Esophagus muscularis mucosa (tissue), 4 donors: ENCODE measurements at regions not wholly inside any gene's neighbourhood (a gene's known extent, or its start where the extent isn't known, plus 50 kb on each side); places are given as distances from the start of the nearest gene placed in this dataset.

Source experiments
- DNase-seq: peaks from one replicate; pipeline ENCODE4 v3.0.0-alpha.2; 2017; ENCODE audit errors: extremely low spot score
- H3K27ac ChIP-seq, 4 donors: fragments of 200-600 bp; sonication (generic); replicated peaks in 1 of 4; 1 replicate in 3 of 4; 2 replicates in 1 of 4; pipeline ENCODE4 v1.5.1; 2016 to 2019; ENCODE audit warnings: mild to moderate bottlenecking in 1 of 4
- H3K27me3 ChIP-seq, 4 donors: fragments of 200-600 bp; sonication (generic); one replicate each; pipeline versions ENCODE4 v1.5.1 to v1.6.0; 2016 to 2019
- H3K36me3 ChIP-seq, 4 donors: fragments of 200-600 bp; sonication (generic); one replicate each; pipeline ENCODE4 v1.5.1; 2016 to 2019
- H3K4me1 ChIP-seq, 4 donors: fragments of 200-600 bp; sonication (generic); one replicate each; pipeline ENCODE4 v1.5.1; 2016 to 2019
- H3K4me3 ChIP-seq, 4 donors: fragments of 200-600 bp; sonication (generic); 1 replicate in 2 of 4; 2 replicates in 2 of 4; pipeline ENCODE4 v1.5.1; 2016 to 2019; ENCODE audit warnings: mild to moderate bottlenecking in 4 of 4, moderate library complexity in 1 of 4
- H3K9me3 ChIP-seq, 4 donors: fragments of 200-600 bp; sonication (generic); 1 replicate in 3 of 4; 2 replicates in 1 of 4; pipeline ENCODE4 v1.5.1; 2016 to 2019
- CTCF ChIP-seq, 3 experiments: fragments of 200-600 bp in 2 of 3; fragments of 450-650 bp in 1 of 3; sonication (generic) in 2 of 3; IDR thresholded peaks; one replicate each; pipeline ENCODE4 v1.5.1; 2017 to 2019; ENCODE audit warnings: antibody characterized with exemption in 3 of 3, mild to moderate bottlenecking in 2 of 3, moderate library complexity in 1 of 3
- EP300 ChIP-seq: sonication (generic); formaldehyde crosslinking; IDR thresholded peaks from one replicate; pipeline ENCODE4 v1.6.1; 2017; ENCODE audit warnings: antibody characterized with exemption
- POLR2A ChIP-seq: fragments of 450-650 bp; IDR thresholded peaks from one replicate; pipeline ENCODE4 v1.6.1; 2017; ENCODE audit warnings: antibody characterized with exemption, moderate library complexity, mild to moderate bottlenecking, low read depth
- POLR2AphosphoS5 ChIP-seq, 2 donors: sonication (generic); formaldehyde crosslinking; IDR thresholded peaks; one replicate each; pipeline ENCODE4 v1.6.1; 2017; ENCODE audit warnings: antibody characterized with exemption in 2 of 2
- WGBS: methylation state at CpG from one replicate; pipeline ENCODE4 v1.1.5; 2018; 5-methylcytosine and 5-hydroxymethylcytosine counted together
- intact Hi-C: fragments of 100-400 bp; cut with DNase I; formaldehyde crosslinking; loops from one replicate; pipeline ENCODE4 v1.15.1; 2023

GRCh38 chr9:20087481-20087880 is 298.6 kb upstream of the SLC24A2 start:
- intact Hi-C loops: no loop called here
- H3K27ac ChIP-seq: no peak overlapping the region
- no peaks in the 10 kb centered on the region for H3K36me3 ChIP-seq
- no peak for DNase-seq
- WGBS: 91% methylated on average over 1 of the region's 1 CpG
- no peaks in the 10 kb centered on the region for H3K4me1 ChIP-seq
- H3K4me3 ChIP-seq: no peak overlapping the region
- no peaks in the 10 kb centered on the region for H3K27me3 ChIP-seq
- no peak for TF ChIP-seq POLR2AphosphoS5 (IDR thresholded peaks at IDR 0.05)
- no peak for TF ChIP-seq EP300
- no peak for TF ChIP-seq POLR2A
- TF ChIP-seq CTCF (IDR thresholded peaks at IDR 0.05): no peak
- H3K9me3 ChIP-seq: peaks cover 0 to 6% (median 0%) of the 10 kb centered on the region in 4 donors

- H3K27ac ChIP-seq: no peak overlapping the region
- no peak for DNase-seq
- no peaks in the 10 kb centered on the region for H3K36me3 ChIP-seq
- no peaks in the 10 kb centered on the region for H3K4me1 ChIP-seq
- 97% methylated on average over 1 of the region's 1 CpG for WGBS
- TF ChIP-seq POLR2AphosphoS5 (IDR thresholded peaks at IDR 0.05) (no peak), POLR2A (no peak), CTCF (IDR thresholded peaks at IDR 0.05) (no peak), EP300 (no peak)
- no peak overlapping the region for H3K4me3 ChIP-seq
- peaks cover 0 to under 1% (median 0%) of the 10 kb centered on the region in 4 donors for H3K9me3 ChIP-seq
- no peaks in the 10 kb centered on the region for H3K27me3 ChIP-seq
- intact Hi-C loops: no loop called here
These were observed 297.0 kb upstream of the SLC24A2 start for GRCh38 chr9:20085842-20086241.

- intact Hi-C loops: no loop called here
- no peaks in the 10 kb centered on the region for H3K36me3 ChIP-seq
- no peaks in the 10 kb centered on the region for H3K9me3 ChIP-seq
- no peak for DNase-seq
- H3K4me1 ChIP-seq: no peaks in the 10 kb centered on the region
- no peak overlapping the region for H3K27ac ChIP-seq
- 42% methylated on average over 2 of the region's 2 CpGs for WGBS
- no peak overlapping the region for H3K4me3 ChIP-seq
- H3K27me3 ChIP-seq: no peaks in the 10 kb centered on the region
- TF ChIP-seq POLR2AphosphoS5 (IDR thresholded peaks at IDR 0.05): no peak
- no peak for TF ChIP-seq EP300
- TF ChIP-seq CTCF (IDR thresholded peaks at IDR 0.05): no peak
- no peak for TF ChIP-seq POLR2A
These were observed 295.3 kb upstream of the SLC24A2 start for GRCh38 chr9:20084125-20084524.

GRCh38 chr9:20083390-20083789 is 294.6 kb upstream of the SLC24A2 start:
- no peaks in the 10 kb centered on the region for H3K9me3 ChIP-seq
- H3K4me3 ChIP-seq: no peak overlapping the region
- WGBS: 96% methylated on average over 4 of the region's 4 CpGs
- TF ChIP-seq CTCF (IDR thresholded peaks at IDR 0.05): no peak
- no peak for TF ChIP-seq EP300
- no peak for TF ChIP-seq POLR2AphosphoS5 (IDR thresholded peaks at IDR 0.05)
- no peak for TF ChIP-seq POLR2A
- no peaks in the 10 kb centered on the region for H3K4me1 ChIP-seq
- H3K27ac ChIP-seq: no peak overlapping the region
- no peaks in the 10 kb centered on the region for H3K36me3 ChIP-seq
- DNase-seq: no peak
- intact Hi-C loops: no loop called here
- H3K27me3 ChIP-seq: no peaks in the 10 kb centered on the region

- H3K4me3 ChIP-seq: no peak overlapping the region
- H3K4me1 ChIP-seq: no peaks in the 10 kb centered on the region
- no peak overlapping the region for H3K27ac ChIP-seq
- H3K27me3 ChIP-seq: no peaks in the 10 kb centered on the region
- H3K9me3 ChIP-seq: no peaks in the 10 kb centered on the region
- no peak for TF ChIP-seq POLR2A
- TF ChIP-seq CTCF (IDR thresholded peaks at IDR 0.05): no peak
- no peak for TF ChIP-seq EP300
- no peak for TF ChIP-seq POLR2AphosphoS5 (IDR thresholded peaks at IDR 0.05)
- DNase-seq: no peak
- 32% methylated on average over 1 of the region's 1 CpG for WGBS
- intact Hi-C loops: no loop called here
- H3K36me3 ChIP-seq: no peaks in the 10 kb centered on the region
These were observed 294.0 kb upstream of the SLC24A2 start for GRCh38 chr9:20082831-20083230.
